Suprapubic skin (tissue), 4 donors: ENCODE measurements at regions not wholly inside any gene's neighbourhood (a gene's known extent, or its start where the extent isn't known, plus 50 kb on each side); places are given as distances from the start of the nearest gene placed in this dataset.

ENCODE experiments used
- EP300 ChIP-seq: sonication (generic); formaldehyde crosslinking; IDR thresholded peaks from one replicate; pipeline ENCODE4 v1.6.1; 2017; ENCODE audit warnings: antibody characterized with exemption
- POLR2AphosphoS5 ChIP-seq, 3 donors: sonication (generic); formaldehyde crosslinking; IDR thresholded peaks; one replicate each; pipeline ENCODE4 v1.6.1; 2017; ENCODE audit warnings: antibody characterized with exemption in 3 of 3
- TF ChIP-seq, protein P1 (sequence below), 2 donors: fragments of 200-600 bp in 1 of 2; fragments of 450-650 bp in 1 of 2; sonication (generic) in 1 of 2; IDR thresholded peaks; one replicate each; pipeline ENCODE4 v1.5.1; 2016 to 2019; ENCODE audit warnings: antibody characterized with exemption in 2 of 2, mild to moderate bottlenecking in 1 of 2, moderate library complexity in 1 of 2

DNA sequence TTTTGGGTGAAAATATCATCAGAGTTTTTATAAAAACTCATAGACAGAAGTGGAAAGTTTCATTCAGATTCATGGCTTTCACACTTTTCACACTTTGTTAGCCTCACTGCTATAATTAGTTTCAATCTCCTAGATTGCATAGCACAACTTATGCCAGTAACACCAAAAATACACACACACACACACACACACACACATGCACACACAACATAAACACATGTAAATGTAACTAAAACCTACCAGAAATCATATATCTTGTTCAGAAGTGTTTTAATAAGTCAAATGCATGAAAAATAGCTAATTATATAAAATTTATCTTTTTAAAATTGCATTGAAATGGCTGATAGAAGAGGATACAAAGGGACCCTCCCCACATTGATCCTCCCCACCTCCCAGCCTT lies 347.8 kb upstream of the SLC35B3 start:
- TF ChIP-seq EP300, result no peak
- no peak for TF ChIP-seq POLR2AphosphoS5 (IDR thresholded peaks at IDR 0.05)
- TF ChIP-seq, protein P1, sequence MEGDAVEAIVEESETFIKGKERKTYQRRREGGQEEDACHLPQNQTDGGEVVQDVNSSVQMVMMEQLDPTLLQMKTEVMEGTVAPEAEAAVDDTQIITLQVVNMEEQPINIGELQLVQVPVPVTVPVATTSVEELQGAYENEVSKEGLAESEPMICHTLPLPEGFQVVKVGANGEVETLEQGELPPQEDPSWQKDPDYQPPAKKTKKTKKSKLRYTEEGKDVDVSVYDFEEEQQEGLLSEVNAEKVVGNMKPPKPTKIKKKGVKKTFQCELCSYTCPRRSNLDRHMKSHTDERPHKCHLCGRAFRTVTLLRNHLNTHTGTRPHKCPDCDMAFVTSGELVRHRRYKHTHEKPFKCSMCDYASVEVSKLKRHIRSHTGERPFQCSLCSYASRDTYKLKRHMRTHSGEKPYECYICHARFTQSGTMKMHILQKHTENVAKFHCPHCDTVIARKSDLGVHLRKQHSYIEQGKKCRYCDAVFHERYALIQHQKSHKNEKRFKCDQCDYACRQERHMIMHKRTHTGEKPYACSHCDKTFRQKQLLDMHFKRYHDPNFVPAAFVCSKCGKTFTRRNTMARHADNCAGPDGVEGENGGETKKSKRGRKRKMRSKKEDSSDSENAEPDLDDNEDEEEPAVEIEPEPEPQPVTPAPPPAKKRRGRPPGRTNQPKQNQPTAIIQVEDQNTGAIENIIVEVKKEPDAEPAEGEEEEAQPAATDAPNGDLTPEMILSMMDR (IDR thresholded peaks at IDR 0.05), result no peak
